GM20000 (cell line): ENCODE measurements at regions not wholly inside any gene's neighbourhood (a gene's known extent, or its start where the extent isn't known, plus 50 kb on each side); places are given as distances from the start of the nearest gene placed in this dataset.
"Not testable (repeated sequence)": the region's sequence is repeated elsewhere in the genome, so short reads cannot be mapped to it uniquely, and the experiment has no call there.

Experiments used
- DNase-seq: peaks from one replicate; pipeline ENCODE4 v3.0.0; 2012; ENCODE audit warnings: low spot score
- TF ChIP-seq, protein P1 (sequence below): IDR thresholded peaks from 2 replicates; pipeline ENCODE4 v1.5.1; 2012; ENCODE audit warnings: mild to moderate bottlenecking, control low read depth; ENCODE audit errors: extremely low read depth, missing control alignments

DNA sequence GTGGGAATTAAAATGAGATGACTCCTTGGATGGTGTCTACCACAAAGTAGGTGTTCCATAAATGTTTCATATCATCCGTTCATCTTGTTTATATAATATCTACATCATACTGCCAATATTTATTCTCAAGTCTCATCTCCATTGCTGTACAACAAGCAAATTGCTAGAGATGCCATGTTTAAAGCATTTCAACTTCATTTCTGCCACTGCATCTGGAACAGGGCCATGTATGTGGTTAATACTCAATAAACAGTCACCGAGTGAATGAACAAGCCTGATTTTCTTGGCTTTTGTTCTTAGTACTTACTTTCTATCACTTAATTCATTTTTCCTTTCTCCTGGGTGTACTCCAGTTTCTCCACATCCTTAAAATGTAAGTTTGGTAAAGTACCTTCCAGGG is 107.6 kb downstream of the KCNJ2 start:
- TF ChIP-seq, protein P1, sequence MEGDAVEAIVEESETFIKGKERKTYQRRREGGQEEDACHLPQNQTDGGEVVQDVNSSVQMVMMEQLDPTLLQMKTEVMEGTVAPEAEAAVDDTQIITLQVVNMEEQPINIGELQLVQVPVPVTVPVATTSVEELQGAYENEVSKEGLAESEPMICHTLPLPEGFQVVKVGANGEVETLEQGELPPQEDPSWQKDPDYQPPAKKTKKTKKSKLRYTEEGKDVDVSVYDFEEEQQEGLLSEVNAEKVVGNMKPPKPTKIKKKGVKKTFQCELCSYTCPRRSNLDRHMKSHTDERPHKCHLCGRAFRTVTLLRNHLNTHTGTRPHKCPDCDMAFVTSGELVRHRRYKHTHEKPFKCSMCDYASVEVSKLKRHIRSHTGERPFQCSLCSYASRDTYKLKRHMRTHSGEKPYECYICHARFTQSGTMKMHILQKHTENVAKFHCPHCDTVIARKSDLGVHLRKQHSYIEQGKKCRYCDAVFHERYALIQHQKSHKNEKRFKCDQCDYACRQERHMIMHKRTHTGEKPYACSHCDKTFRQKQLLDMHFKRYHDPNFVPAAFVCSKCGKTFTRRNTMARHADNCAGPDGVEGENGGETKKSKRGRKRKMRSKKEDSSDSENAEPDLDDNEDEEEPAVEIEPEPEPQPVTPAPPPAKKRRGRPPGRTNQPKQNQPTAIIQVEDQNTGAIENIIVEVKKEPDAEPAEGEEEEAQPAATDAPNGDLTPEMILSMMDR = no peak
- DNase-seq = no peak

DNA sequence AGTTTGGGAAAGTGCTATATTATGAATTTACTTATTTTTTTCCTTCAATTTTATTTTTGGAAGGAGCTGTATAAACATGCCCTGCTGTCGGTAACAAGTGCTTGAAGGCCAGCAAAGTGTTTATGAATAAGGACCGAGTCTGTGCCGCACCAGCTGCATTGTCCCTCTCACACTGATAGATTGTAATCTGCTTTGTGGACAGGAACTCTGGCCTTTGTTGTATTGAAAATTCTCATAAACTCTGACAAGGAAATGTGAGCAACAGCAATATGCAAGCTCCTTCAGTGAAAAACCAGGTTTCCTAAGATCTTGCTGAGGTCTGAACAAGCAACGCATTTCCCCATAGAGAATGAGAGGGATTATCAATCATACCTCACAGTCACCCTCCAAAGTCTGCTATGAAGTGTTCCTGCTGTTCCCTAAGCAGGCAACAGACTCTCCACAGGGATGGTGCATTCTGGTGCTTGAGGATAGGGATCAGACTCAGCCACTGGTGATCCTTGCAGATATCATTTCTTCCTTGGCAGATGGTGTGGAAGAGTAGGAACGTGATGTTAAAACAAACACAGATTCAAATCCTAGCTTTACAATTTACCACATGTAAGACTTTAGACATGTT is 109.6 kb downstream of the KCNJ2 start:
- TF ChIP-seq, protein P1 = no peak
- no peak for DNase-seq

DNA sequence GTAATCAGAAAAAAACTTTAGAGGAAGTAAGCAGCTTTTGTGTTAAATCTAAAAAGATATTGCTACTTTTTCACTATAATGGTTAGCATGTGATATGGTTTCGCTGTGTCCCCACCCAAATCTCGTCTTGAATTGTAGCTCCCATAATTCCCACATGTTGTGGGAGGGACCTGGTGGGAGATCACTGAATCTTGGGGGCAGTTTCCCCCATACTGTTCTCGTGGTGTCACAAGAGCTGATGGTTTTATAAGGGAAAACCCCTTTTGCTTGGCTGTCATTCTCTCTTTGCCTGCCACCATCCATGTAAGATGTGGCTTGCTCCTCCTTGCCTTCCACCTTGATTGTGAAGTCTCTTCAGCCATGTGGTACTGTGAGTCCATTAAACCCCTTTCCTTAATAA is 117.1 kb downstream of the KCNJ2 start:
- TF ChIP-seq, protein P1 = no peak

DNA sequence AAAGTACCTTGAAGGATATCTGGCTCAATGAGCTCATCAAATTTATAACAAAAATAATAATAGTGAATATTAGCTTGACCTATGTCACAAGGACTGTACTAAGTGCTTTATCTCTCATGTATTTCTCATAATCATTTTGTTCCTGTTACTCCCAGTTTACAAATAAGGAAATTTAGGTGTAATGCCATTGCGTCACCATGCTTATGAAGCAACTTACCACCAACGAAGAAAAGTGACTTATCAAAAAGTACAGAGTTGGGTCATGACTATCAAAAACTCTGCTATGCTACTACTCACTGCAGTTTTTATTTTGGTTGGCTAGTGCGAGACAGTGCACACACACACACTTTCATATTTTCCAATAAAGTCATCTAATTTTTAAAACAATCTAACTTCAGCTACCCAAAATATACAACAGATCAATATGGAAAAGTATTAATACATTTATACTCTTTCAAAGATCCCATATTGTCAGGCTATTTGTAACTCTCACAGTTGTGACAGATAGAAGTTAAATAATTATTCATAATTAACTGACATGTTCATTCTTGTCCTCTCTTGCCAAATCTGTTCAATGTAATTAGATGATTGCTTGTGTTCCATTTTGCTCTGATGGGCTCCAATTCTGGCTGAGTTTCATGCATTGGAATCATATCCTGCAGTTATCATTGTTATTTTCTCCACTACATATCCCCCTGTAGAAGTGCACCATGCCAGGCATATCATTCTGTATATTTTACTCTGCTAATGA is 119.4 kb downstream of the KCNJ2 start:
- no peak for DNase-seq

More for the DNA sequence above, 117.1 kb downstream of the KCNJ2 start:
- no peak for DNase-seq

DNA sequence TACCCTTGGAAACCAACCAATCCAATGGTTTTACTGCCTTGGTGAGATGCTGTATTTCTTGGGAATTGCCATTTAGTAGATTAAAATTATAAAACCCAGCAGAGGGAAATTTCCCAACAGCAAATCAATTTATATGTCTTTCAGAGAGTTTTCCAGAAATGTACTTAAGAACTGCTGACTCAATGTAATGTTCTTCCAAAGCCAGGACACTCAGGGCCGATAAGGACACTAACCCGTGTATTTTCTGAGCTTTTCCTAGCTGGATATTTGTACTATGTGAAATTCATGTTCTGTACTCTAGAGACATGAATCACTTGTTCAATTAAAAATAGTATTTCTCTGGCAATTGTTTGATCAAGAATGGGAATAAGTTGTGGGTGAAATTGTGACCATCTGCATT is 121.4 kb downstream of the KCNJ2 start:
- no peak for DNase-seq
- TF ChIP-seq, protein P1 = no peak

More for the DNA sequence above, 119.4 kb downstream of the KCNJ2 start:
- TF ChIP-seq, protein P1 = no peak

DNA sequence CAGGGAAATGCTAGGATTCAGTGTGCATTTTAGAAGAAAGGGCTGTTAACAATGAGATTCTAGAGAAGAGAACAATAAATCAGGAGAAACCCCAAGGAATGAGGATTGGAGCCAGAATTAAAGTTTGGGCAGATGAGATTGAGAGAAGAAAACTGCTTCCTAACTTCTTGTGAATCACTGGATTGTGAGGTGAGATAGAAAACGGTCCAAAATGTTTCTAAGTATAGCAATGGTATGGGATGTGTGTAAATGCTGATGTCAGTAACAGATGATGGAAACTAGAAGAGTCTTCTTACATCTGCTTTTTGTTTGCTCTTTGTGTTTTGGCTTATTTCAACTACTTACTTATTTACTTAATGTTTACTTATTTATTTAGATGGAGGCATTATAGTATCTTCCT is 123.0 kb downstream of the KCNJ2 start:
- TF ChIP-seq, protein P1 = no peak
- no peak for DNase-seq

DNA sequence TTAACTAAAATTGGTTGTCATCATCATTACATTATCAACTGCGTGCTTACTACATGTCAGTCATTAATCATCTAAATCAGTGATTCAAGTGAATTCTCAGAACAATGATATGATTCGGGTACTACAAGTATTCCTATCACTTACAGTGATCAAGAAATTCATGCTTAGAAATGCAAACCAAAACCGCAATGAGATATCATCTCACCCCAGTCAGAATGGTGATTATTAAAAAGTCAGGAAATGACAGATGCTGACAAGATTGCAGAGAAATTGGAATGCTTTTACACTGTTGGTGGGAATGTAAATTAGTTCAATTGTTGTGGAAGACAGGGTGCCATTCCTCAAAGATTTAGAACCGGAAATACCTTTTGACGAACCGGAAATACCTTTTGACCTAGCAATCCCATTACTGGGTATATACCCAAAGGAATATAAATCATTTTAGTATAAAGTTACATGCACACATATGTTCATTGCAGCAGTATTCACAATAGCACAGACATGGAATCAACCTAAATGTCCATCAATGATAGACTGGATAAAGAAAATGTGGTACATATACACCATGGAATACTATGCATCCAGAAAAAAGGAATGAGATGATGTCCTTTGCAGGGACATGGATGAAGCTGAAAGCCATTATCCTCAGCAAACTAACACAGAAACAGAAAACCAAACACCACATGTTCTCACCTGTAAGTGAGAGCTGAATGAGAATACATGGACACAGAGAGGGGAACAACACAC is 124.4 kb downstream of the KCNJ2 start:
- DNase-seq = not testable (repeated sequence)
